GM19372 (cell line): ENCODE measurements at regions not wholly inside any gene's neighbourhood (a gene's known extent, or its start where the extent isn't known, plus 50 kb on each side); places are given as distances from the start of the nearest gene placed in this dataset.

Experiments used
- ATAC-seq: cut with Tn5 transposase; IDR thresholded peaks from one replicate; pipeline ENCODE4 v1.9.1; 2021; ENCODE audit warnings: mild to moderate bottlenecking, low read depth, moderate library complexity; ENCODE audit not compliant: unreplicated experiment

DNA sequence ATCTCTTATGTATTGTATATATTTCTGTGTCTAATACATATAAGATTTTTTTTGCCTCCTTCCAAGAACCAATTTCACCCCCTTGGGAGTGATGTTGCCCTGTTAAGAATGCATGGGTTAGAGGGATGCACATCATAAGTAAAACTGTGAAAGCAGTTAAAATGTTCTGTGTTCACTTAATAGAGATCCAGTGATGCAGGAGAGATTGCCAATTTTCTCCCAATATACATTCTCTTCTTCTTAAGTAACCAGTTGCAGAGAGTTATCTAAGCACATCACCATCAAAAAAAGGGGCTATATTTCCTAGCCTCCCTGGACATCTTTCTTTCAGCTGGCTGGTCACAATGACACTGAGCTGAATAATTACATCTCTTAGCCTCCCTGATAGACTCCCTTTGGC is 307.0 kb downstream of the OSTF1 start:
- no peak for ATAC-seq

DNA sequence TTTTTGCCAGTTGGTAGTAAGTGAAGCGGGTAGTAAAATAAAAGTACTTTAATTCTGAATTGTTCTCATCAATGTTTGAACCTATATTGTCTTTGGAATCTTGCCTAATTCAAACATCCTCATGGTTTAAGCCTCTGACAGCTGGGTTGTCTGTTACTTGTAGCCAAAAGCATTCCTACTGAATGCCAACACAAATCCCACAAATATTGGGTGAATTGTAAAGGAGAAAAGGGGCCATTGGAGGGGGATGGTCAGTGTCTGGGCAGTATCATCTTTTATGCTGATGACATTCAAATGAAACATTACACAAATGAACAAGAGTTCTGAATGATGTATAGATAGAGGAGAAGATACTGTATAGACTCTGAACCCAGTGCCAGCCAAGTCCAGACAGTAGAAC is 309.5 kb downstream of the OSTF1 start:
- ATAC-seq: no peak

DNA sequence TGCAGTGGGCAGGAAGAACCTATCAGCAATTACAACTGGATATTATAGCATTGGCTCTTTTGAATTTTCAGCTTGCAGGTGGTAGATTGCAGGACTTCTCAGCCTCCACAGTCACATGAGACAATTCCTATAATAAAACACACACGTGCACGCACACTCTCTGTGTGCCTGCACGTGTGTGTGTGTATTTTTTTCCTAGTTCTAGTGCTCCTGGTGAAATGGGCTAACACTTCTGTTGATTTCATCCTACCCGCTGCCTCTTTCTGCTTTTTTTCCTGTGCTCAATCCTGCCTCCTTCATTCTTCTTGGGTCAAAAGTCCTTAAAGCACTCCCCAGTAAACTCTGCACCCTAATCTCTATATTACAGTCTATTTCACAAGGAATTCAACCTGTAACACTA is 320.1 kb downstream of the OSTF1 start:
- no peak for ATAC-seq

- ATAC-seq: no peak
Measured at GRCh38 chr9:75410405-75410804, 322.1 kb downstream of the OSTF1 start.

GRCh38 chr9:75414371-75415160 is 326.3 kb downstream of the OSTF1 start:
- ATAC-seq: no peak

GRCh38 chr9:75417471-75417870 is 329.2 kb downstream of the OSTF1 start:
- ATAC-seq: no peak

DNA sequence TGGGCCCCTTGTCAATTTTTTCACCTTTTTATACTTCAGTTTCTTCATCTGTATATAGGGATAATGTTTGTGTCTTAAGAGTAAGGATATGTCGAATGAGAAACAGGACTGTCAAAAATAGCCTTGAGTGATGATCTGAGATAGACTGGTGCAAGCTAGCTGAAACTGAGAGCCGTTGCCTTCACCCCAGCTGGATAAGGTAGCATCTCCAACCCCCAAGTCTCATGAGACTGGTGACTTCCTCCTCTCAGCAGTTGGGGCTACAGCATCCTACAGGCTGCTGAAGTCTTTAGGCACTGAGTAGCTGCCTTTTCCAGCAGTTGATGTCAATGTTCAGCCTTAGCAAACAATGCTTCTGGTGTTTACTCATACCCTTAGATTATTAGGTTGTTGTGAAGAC is 330.2 kb downstream of the OSTF1 start:
- ATAC-seq: no peak

- no peak for ATAC-seq
Measured at GRCh38 chr9:75422944-75423522, 334.7 kb downstream of the OSTF1 start.

DNA sequence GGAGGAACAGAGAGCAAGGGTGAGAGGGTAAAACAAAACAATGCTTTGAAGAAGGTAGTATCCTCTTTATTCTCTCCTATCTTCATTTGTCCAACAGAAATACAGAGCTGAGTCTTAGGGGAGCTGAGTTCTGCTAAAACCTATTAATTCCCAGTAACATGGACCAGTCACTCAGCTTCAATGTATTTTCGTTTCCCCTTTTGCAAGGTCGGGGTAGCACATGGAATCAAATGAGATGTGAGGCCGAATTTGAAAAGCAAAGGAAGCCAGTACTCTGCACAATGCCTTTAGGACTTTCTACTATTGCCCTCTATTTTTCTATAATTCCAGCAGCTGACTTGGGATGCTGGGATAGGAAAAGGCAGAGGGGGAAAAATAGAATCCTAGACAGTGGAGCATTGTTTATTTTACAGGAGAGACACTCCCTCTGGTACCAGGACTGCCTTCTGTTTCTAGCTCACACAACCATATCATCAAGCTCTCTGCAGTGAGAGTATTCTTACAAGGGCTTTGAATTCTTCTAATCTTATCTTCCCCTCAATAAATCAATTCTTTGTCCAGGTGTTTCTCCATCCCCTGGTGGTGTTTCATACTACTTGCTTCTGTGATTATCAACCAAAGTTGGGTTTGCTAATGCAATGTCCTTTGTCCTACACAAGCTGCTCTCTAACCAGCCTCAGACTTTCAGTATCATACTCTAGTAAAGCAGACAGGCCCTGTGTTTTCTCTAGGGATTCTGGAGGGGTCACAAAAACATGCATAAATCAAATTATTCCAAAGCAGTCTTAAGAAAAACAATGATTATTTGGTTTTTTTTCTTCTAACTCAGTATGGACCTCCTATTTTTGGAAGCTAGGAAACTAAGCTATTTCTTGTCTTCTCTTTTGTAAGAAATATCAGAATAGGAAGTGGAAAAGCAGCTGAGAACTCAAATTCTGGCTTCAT is 341.5 kb downstream of the OSTF1 start:
- ATAC-seq: no peak

- ATAC-seq: no peak
Measured at GRCh38 chr9:75431375-75431774, 343.1 kb downstream of the OSTF1 start.

- ATAC-seq: no peak
Measured at GRCh38 chr9:75432386-75432785, 344.1 kb downstream of the OSTF1 start.

- ATAC-seq: no peak
Measured at GRCh38 chr9:75432888-75433287, 344.6 kb downstream of the OSTF1 start.

DNA sequence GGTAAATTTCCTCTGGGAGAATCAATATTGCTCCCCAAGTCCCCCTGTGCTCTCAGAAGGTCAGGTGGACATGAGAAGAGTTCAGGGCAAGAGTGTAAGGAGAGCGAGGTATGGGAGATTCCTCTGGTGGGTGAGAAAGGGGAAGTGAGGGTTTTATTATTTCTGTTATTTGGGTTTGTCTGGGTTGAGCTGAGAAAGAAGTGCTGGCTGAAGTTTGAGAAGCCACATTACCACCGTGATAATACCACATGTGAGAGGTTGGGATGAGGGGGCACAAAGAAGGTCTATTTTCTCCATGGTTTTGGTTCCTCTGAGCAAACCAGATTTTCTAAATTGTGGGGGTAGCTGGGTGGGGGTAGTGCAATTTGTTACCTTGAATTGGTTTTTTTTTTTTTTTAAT is 350.4 kb downstream of the OSTF1 start:
- peak; percentile 56 for ATAC-seq

- ATAC-seq: no peak
Measured at GRCh38 chr9:75440914-75441313, 352.6 kb downstream of the OSTF1 start.

DNA sequence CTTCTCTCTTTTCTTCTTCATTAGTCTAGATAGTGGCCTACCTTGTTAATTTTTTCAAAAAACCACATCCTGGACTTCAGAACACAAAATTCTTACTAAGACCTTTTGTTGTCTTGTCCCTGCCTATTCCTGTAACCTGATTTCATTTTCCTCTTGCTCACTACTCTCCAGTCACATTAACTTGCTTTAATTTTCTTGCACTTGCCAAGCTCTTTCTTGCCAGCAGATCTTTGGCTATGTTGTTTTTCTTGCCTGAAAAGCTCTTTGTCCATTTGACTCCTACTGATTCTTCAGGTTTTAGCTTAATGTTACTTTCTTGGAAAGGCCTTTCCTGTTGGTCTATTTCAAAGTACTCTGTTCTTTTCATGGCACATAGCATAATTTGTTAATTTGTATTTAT is 356.8 kb downstream of the OSTF1 start:
- no peak for ATAC-seq

DNA sequence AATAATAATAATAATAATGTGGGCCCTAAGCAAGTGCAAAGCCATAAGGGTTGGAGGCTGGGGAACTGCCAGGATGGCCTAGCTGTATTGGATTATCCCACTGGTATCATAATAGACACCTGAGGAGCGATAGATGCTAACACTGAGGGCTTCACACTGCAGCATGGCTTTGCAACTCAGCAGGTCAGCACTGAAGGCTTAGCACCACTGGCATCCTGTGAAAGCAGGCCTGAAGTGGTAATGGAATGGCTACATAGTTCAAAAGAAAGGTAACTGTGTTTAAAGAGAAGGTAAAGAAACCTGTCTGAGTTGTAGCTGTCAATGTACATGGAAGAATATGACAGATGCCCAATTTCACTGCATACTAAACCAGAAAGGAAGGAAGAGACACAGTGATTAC is 359.0 kb downstream of the OSTF1 start:
- ATAC-seq: no peak

- no peak for ATAC-seq
Measured at GRCh38 chr9:75448281-75448680, 360.0 kb downstream of the OSTF1 start.

- no peak for ATAC-seq
Measured at GRCh38 chr9:75448955-75449354, 360.6 kb downstream of the OSTF1 start.

GRCh38 chr9:75451045-75451444 is 362.7 kb downstream of the OSTF1 start:
- ATAC-seq: no peak

DNA sequence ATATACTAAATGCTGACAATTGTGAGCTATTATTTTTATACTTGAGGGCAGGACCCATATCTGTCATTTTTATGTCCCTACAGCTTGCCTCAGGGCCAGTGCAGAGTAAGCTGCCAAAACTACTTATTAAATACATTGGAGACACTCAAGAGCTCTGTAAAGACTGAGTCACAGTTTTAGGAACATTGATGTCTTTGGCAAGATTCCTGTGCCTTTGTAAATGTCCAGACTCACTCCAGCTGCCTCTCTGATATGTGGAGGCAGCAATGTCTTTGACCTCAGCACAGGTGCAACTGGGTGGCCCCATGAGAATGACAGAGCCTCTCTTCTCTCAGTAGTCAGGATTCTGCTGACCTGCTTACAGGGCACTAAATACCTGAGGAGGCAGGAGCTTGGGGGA is 363.2 kb downstream of the OSTF1 start:
- ATAC-seq: no peak

DNA sequence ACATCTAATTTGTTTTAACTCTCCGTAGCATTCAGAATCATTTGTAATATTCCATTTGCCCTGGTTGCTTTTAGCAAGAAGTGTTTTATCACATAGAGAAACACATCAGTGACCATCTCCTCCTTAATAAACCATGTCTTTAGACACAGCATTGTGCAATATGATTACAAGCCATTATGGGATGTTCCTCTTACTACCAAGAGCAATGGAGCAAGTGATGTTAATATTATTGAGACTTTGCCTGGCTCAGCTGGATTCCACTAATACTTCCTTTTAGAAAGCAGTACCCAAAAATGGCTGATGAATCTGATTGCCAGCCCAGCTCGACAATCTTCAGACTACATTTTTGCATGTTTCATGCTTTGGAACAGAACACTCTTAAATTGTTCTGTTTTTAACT is 364.2 kb downstream of the OSTF1 start:
- no peak for ATAC-seq
